Lower leg skin (tissue), 3 donors: ENCODE measurements at regions not wholly inside any gene's neighbourhood (a gene's known extent, or its start where the extent isn't known, plus 50 kb on each side); places are given as distances from the start of the nearest gene placed in this dataset.

Source experiments
- POLR2A ChIP-seq, 2 donors: fragments of 450-650 bp; IDR thresholded peaks; one replicate each; pipeline ENCODE4 v1.6.1; 2016 to 2017; ENCODE audit warnings: antibody characterized with exemption in 2 of 2, mild to moderate bottlenecking in 1 of 2, moderate library complexity in 1 of 2
- TF ChIP-seq, protein P1 (sequence below), 3 donors: fragments of 450-650 bp; IDR thresholded peaks; one replicate each; pipeline ENCODE4 v1.5.1; 2016; ENCODE audit warnings: antibody characterized with exemption in 3 of 3, mild to moderate bottlenecking in 3 of 3, moderate library complexity in 2 of 3

DNA sequence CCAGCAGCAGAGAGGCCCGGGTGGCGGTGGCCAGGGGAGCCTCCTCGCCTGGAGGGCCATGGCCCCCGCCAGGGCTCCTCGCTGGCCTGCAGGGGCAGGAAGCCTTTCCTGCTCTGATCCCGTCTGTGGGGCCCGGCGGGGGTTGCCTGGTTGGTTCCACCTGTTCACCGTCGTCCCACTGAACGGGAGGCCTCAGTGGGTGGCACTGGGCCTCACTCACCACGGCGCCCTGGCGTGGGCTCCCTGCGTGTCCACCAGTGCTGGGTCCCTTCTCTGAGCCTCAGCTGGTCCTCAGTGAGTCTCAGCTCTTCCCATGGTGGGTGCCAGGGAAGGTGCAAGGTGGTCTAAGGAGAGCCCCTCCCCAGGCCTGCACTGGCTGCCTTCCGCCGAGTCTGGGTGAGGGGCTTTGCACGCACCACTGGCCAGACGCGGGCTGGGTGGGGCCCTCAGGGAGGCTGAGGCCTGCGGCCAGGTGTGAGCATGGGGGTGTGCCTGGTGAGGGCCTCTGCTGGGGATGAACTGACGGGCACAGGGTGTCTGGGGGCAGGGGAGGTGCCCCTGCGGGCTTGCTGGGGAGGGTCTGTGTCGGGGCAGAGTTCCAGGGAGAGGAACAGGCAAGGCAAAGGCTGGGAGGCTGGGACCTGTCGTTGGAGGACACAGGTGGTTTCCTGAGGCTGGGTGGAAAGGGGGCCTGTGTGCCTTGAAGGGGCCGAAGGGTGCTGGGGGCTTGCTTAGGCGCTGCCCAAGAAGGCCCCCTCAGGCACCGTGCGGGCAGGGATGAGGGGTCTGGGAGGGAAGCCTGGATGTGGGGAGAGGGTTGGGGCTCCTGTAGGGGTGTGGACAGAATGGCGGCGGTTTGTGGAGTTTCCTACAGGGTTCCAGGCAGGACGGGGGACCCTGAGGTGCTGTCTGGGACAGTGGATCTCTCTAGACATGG lies 339.8 kb downstream of the TMEM121 start:
- TF ChIP-seq, protein P1, sequence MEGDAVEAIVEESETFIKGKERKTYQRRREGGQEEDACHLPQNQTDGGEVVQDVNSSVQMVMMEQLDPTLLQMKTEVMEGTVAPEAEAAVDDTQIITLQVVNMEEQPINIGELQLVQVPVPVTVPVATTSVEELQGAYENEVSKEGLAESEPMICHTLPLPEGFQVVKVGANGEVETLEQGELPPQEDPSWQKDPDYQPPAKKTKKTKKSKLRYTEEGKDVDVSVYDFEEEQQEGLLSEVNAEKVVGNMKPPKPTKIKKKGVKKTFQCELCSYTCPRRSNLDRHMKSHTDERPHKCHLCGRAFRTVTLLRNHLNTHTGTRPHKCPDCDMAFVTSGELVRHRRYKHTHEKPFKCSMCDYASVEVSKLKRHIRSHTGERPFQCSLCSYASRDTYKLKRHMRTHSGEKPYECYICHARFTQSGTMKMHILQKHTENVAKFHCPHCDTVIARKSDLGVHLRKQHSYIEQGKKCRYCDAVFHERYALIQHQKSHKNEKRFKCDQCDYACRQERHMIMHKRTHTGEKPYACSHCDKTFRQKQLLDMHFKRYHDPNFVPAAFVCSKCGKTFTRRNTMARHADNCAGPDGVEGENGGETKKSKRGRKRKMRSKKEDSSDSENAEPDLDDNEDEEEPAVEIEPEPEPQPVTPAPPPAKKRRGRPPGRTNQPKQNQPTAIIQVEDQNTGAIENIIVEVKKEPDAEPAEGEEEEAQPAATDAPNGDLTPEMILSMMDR (IDR thresholded peaks at IDR 0.05) = no peak
- no peak for TF ChIP-seq POLR2A (IDR thresholded peaks at IDR 0.05)
